GM12878 (cell line): ENCODE measurements at regions not wholly inside any gene's neighbourhood (a gene's known extent, or its start where the extent isn't known, plus 50 kb on each side); places are given as distances from the start of the nearest gene placed in this dataset.

Experiments used
- CTCF ChIP-seq, 3 experiments: IDR thresholded peaks in 2 of 3; conservative IDR thresholded peaks in 1 of 3; 2 replicates each; pipeline ENCODE4 v1.5.1; 2011; ENCODE audit warnings: low read depth in 3 of 3, low read length in 3 of 3, mild to moderate bottlenecking in 3 of 3, control low read depth in 2 of 3, moderate library complexity in 2 of 3, inconsistent platforms in 1 of 3, mixed read lengths in 1 of 3; ENCODE audit not compliant: control insufficient read depth in 2 of 3, insufficient read depth in 1 of 3; ENCODE audit errors: extremely low read depth in 1 of 3
- DPF2 ChIP-seq: fragments of 450-650 bp; IDR thresholded peaks from 2 replicates; pipeline ENCODE4 v1.6.1; 2017; ENCODE audit warnings: mild to moderate bottlenecking
- EP300 ChIP-seq, 2 experiments: fragments of 150-350 bp in 1 of 2; IDR thresholded peaks; 2 replicates each; pipeline ENCODE4 v1.6.1; 2011 to 2012; ENCODE audit warnings: low read depth in 2 of 2, low read length in 2 of 2, borderline replicate concordance in 1 of 2, improper control_type of control experiment in 1 of 2, inconsistent platforms in 1 of 2; ENCODE audit not compliant: control insufficient read depth in 1 of 2
- HDAC2 ChIP-seq: fragments of 200-600 bp; sonication (generic); IDR thresholded peaks from 2 replicates; pipeline ENCODE4 v1.6.1; 2017
- REST ChIP-seq: IDR thresholded peaks from 2 replicates; pipeline ENCODE4 v1.6.1; 2012; ENCODE audit warnings: mild to moderate bottlenecking, low read depth, low read length
- SKIL ChIP-seq: fragments of 450-650 bp; IDR thresholded peaks from 2 replicates; pipeline ENCODE4 v1.6.1; 2017; ENCODE audit warnings: mild to moderate bottlenecking, low read depth, inconsistent platforms; ENCODE audit not compliant: poor library complexity, severe bottlenecking
- ZZZ3 ChIP-seq: IDR thresholded peaks from 2 replicates; pipeline ENCODE4 v1.6.1; 2011; ENCODE audit warnings: low read depth; ENCODE audit not compliant: control insufficient read depth, insufficient read length

GRCh38 chr7:131105294-131105798 lies 222.3 kb upstream of the MKLN1 start:
- no peak for TF ChIP-seq DPF2
- TF ChIP-seq REST, result no peak
- no peak for TF ChIP-seq SKIL
- no peak for TF ChIP-seq EP300 (IDR thresholded peaks at IDR 0.05; ENCODE audit: borderline replicate concordance in 1 of 2, control insufficient read depth in 1 of 2, low read depth in 2 of 2, low read length in 2 of 2)
- no peak for TF ChIP-seq CTCF (IDR thresholded peaks at IDR 0.05 in 2 of 3, conservative IDR thresholded peaks at IDR 0.05 in 1 of 3; ENCODE audit: control insufficient read depth in 2 of 3, extremely low read depth in 1 of 3, insufficient read depth in 1 of 3, low read depth in 3 of 3, low read length in 3 of 3)
- no peak for TF ChIP-seq ZZZ3
- no peak for TF ChIP-seq HDAC2
